HTR-8/SVneo (cell line): ENCODE measurements at regions not wholly inside any gene's neighbourhood (a gene's known extent, or its start where the extent isn't known, plus 50 kb on each side); places are given as distances from the start of the nearest gene placed in this dataset.
A peak's percentile ranks its signal among the peaks of the same experiment; 100 is the strongest.

Experiments
- DNase-seq: peaks from one replicate; pipeline ENCODE4 v3.0.0; 2011; ENCODE audit warnings: low spot score, mixed read lengths; ENCODE audit not compliant: insufficient read length
- FAIRE-seq: peaks from 2 replicates; lab custom pipeline; 2011; peaks lifted over from hg19 to GRCh38; lab: Jason Lieb, UNC

GRCh38 chr2:57528499-57528898, 518.1 kb upstream of the VRK2 start:
- DNase-seq (no peak), FAIRE-seq (no peak)

DNA sequence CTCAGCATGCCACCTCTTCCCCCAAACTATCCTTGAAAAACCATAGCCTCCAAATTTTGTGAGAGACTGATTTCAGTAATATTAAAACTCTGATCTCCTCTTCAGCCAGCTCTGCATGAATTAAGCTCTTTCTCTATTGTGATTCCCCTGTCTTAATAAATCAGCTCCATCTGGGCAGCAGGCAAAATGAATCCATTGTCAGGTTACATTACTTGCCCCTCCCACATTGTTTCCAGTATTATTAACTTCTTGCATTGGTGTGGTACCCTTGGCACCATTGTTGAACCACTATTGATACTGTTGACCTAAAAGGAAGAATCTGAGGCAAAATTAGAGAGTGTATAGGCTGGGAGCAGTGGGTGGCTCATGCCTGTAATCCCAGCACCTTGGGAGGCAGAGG, 512.2 kb upstream of the VRK2 start:
- FAIRE-seq, result no peak
- no peak for DNase-seq

GRCh38 chr2:57536535-57537231, 509.9 kb upstream of the VRK2 start:
- no peak for FAIRE-seq
- no peak for DNase-seq

GRCh38 chr2:57539761-57540160, 506.8 kb upstream of the VRK2 start:
- DNase-seq, result no peak
- FAIRE-seq, result no peak

DNA sequence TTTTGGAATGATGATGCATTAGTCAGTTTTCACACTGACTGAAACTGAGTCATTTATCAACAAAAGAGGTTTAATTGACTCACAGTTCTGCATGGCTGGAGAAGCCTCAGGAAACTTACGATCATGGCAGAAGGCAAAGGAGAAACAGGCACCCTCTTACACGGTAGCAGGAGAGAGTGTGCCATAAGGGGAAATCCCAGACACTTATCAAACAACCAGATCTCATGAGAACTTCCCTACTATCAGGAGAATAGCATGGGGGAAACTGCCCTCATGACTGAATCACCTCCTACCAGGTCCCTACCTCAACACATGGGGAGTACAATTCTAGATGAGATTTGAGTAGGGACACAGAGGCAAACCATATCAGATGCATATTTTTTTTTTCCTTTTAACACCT, 504.5 kb upstream of the VRK2 start:
- DNase-seq (no peak), FAIRE-seq (no peak)

- DNase-seq (no peak), FAIRE-seq (no peak)
Observed at GRCh38 chr2:57543211-57543610, 503.4 kb upstream of the VRK2 start.

DNA sequence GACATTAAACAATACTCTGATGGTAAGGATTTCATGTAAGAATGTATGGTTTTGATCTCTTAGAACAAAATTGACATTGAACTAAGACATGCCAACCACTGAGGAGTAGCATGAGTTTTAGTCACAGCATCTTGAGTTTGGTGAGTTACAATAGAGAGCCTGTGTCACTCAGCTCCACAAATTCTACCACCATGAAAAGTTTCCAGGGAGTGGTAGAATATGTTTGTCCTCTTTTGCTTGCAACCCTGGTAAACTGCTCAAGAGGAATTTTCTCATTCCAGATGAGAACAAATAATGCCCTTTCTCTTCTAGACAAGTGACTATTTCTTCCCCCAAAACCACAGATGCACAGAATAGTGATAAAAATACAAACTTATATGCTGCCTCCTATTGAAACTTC, 502.0 kb upstream of the VRK2 start:
- FAIRE-seq, result no peak
- DNase-seq, result no peak

- no peak for DNase-seq
- no peak for FAIRE-seq
Observed at GRCh38 chr2:57546478-57546877, 500.1 kb upstream of the VRK2 start.

GRCh38 chr2:57549642-57550102, 496.9 kb upstream of the VRK2 start:
- FAIRE-seq (peak; percentile 59), DNase-seq (peak; percentile 7)

GRCh38 chr2:57550912-57551311, 495.7 kb upstream of the VRK2 start:
- DNase-seq, result no peak
- FAIRE-seq, result no peak

DNA sequence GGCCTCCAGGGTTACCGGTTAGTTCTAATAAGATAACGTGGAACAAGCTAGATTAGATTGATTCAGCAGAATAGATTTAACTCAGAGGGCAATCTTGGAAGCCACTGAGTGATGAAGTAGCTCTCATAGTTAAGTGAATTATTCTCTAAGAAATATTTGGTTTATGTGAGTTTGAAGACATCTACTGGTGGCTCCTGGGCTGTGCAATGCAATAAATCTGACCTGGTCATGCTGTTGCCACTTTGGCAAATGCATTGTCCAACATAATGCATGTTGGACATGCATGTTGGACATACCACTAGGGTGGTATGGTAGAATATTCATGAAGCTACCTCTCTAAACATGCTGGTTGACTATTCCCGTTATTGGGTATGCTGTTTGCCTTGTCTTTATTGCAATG, 493.7 kb upstream of the VRK2 start:
- peak; percentile 79 for FAIRE-seq
- DNase-seq, result no peak

- DNase-seq, result no peak
- FAIRE-seq, result no peak
Observed at GRCh38 chr2:57554348-57554747, 492.3 kb upstream of the VRK2 start.

GRCh38 chr2:57558312-57558711, 488.3 kb upstream of the VRK2 start:
- DNase-seq, result no peak
- FAIRE-seq, result no peak

DNA sequence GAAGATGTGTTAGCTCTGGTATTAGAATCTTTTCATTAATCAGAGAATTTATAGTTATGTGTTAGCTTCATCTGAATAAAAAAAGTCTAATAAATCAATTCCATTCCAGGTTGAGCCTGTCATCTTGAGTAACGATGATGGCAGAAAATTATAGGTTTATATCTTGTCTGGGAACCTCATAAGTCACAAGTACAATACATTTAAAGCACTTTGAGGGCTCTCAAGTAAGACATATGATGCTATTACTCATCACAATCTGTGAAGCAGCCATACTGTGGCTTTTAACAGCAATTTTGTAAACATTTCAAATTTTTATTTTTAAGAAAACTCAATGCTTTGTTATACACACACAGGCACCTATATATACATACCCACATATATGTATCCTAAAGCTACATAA, 484.1 kb upstream of the VRK2 start:
- DNase-seq (no peak), FAIRE-seq (no peak)

GRCh38 chr2:57563015-57563414, 483.6 kb upstream of the VRK2 start:
- FAIRE-seq (no peak), DNase-seq (no peak)

- no peak for DNase-seq
- FAIRE-seq, result no peak
Observed at GRCh38 chr2:57567245-57567644, 479.4 kb upstream of the VRK2 start.

DNA sequence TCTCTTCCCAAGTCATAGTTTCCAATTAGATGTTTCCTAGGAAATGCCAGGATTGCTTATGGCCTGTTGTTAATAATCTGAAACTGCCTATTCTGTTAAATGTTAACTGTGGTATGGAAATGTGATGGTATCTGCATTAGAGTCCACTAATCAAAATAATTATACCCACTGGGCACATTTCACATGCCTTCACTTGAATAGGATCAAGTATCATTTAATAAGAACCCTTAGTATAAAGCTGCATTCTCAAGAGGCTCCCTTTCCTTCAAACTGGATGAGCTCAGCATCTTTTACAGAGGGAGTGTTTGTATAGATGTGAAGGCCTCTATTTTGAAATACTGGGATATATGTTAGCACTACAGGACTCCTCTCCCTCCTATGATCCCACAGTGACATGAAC, 477.2 kb upstream of the VRK2 start:
- DNase-seq, result no peak
- FAIRE-seq, result no peak

- no peak for DNase-seq
- no peak for FAIRE-seq
Observed at GRCh38 chr2:57570961-57571360, 475.6 kb upstream of the VRK2 start.

- DNase-seq (no peak), FAIRE-seq (no peak)
Observed at GRCh38 chr2:57575700-57576268, 470.8 kb upstream of the VRK2 start.

DNA sequence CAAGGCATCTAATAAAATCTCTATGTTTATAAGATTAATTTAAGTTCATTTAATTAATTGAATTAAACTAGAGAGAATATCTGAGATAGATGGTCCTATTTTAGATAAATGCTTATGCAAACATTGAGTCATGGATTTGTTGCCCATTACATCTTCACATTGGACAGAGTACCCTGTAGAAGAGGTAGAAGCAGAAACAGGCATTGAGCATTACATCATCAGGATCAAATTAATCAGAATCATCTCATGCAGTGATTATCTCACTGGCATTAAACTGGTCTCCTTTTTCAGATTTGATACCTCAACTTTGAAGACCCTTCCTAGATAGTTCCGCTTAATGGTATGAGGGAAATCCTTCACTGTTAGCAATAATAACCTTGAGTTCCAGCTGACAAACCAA, 469.6 kb upstream of the VRK2 start:
- FAIRE-seq, result no peak

GRCh38 chr2:57597940-57598339, 448.7 kb upstream of the VRK2 start:
- DNase-seq (no peak), FAIRE-seq (no peak)

More for the DNA sequence above, 469.6 kb upstream of the VRK2 start:
- no peak for DNase-seq

GRCh38 chr2:57598551-57598950, 448.1 kb upstream of the VRK2 start:
- FAIRE-seq (no peak), DNase-seq (no peak)
